HG02943 (cell line): ENCODE measurements at regions not wholly inside any gene's neighbourhood (a gene's known extent, or its start where the extent isn't known, plus 50 kb on each side); places are given as distances from the start of the nearest gene placed in this dataset.
"Not testable (repeated sequence)": the region's sequence is repeated elsewhere in the genome, so short reads cannot be mapped to it uniquely, and the experiment has no call there.

Source experiments
- ATAC-seq: cut with Tn5 transposase; IDR thresholded peaks from one replicate; pipeline ENCODE4 v1.9.1; 2021; ENCODE audit warnings: mild to moderate bottlenecking, low read depth, moderate library complexity; ENCODE audit not compliant: unreplicated experiment

DNA sequence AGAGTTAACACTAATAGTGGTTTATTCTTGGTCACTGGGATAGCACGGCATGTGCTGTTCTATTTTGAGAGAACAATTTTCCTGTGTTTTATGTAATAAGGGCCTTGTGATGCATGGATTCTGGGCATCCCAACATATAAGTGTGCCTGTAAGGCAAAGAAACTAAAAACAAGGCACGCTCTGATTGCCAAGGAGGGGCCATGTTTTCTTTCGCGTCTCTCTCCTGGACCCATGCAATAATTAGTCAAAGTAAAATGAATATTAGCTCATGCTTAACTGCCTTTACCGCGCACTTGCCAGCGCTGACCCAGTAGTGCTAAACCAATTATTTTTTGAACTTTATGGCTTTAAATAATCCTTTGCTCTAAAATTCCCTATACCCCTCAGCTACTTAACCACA is 140.9 kb downstream of the PSAT1 start:
- ATAC-seq = no peak

DNA sequence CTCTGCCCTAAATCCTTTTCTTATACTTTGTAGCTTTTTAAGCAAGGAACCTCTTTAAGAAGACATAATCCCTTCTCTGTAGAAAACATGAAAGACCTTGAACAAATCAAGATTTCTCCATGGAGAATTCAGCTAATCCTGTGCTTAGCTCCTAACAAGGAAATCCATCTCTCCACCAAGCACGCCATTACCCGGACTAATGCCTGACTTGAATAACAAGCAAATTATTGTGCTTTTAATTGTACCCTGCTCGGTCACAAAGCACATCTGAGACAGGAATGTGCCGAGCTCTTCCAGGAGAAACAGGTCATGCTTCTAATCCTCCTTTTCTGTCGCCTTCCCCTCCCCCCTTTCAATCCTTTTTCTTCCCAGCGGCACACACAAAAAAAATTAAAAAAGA is 141.3 kb downstream of the PSAT1 start:
- no peak for ATAC-seq

DNA sequence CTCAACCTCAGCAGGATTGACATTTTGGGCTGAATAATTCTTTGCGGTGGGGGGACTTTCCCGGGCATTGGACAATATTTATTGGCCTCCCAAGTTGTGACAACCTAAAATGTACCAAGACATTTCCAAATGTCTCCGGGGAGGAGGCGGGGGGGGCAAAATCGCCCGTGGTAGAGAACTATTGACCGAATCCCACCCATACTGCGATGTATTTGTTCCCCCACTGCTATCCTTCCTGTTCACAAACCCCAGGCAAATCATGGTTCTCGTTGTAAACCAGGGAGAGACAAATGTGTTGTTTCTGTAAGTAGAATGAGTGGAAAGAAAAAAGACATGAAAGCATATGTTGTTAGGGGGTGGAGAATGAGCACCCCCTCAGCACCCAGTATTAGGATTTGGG is 141.9 kb downstream of the PSAT1 start:
- ATAC-seq = no peak

DNA sequence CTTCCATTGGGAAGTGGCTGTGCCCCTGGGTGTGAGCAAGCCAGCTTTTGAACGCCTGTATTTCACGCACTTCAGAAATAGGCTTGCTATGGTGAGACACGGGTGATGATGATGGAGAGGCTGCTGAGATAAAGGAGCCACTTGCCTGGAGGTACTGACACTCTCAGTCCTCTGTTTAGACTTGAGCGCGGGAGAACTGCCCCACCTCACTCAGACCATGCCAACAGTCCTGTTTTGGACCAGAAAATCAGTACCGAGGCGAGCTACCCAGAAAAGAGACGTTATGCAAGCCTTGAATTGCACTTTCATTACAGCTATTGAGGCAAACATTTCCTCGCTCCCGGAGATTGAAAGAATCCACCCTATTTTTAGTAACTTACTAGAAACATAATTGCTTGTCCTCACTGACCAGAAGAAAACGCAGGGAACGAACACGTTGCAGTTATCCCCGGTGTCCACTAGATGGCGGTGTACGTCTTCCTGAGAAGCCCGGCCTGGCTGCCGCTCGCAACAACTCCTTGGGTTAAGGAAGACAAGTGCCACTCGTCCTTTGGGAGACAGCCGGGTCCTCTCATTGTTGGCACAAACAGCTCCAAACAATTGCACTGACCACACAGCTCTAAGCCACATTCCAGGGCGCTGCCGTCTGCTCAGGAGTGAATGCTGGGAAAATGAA is 142.4 kb downstream of the PSAT1 start:
- peak; percentile 90 for ATAC-seq

DNA sequence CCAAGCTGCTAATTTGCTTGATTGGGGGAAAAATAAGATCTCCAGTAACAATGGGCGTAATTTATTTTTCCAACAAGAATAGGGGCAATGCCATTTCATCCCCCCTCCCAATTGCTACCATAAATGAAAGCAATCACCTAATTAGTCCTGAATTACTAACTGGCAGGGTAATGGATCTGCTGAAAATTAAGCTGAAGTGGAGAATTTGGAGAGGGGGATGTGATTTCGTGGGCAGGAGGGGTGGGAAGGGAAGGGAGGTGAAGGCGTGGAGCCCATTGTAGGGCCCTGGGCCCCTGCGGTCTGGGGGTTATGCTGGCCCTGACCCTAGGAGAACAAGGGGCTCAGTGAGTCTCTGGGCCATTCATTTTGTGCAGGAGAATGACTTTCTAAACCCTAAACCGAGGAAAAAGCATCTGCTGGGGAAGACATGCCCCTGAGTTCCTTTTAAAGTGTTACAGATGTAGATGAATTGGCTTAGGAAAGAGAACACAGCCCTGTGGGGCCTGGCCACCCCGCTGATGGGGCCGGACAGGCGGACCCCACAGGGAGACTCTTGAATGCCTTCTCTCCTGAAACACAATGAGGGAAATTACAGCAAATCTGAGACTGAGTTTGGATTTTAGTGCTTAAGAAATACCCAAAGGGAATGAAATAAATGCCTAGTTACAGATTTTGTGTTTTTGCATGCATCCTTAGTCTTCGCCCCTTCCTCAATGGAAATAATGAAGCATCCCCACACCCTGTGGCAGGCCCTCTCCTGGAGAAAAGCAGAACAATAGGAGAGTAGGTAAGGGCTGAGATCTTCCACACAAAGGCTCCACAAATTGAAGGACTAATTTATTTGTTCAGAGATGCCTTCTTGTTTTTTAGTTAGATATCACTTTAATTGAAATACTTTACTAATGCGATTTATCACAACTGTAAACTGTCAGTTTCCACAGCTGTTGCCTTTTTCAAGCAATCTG is 143.2 kb downstream of the PSAT1 start:
- ATAC-seq = no peak

DNA sequence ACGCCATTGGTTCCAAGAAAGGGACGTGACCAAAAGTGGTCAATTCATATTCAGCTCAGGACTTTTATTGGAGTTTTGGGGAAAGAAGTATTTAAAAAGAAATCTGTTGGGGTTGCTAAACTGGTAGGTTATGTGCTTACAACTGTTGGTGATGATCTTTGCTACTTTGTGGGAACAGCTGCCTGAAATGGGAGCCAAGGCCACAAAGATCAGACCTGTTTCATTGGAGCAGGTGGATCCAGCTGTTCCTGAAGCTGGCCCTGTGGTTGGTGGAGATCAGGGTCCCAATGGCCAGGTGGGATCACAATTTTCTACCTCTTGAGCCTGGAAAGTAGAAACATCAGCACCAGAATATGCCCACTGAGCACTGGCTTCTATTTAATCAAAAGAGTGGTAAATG is 144.5 kb downstream of the PSAT1 start:
- ATAC-seq = no peak

DNA sequence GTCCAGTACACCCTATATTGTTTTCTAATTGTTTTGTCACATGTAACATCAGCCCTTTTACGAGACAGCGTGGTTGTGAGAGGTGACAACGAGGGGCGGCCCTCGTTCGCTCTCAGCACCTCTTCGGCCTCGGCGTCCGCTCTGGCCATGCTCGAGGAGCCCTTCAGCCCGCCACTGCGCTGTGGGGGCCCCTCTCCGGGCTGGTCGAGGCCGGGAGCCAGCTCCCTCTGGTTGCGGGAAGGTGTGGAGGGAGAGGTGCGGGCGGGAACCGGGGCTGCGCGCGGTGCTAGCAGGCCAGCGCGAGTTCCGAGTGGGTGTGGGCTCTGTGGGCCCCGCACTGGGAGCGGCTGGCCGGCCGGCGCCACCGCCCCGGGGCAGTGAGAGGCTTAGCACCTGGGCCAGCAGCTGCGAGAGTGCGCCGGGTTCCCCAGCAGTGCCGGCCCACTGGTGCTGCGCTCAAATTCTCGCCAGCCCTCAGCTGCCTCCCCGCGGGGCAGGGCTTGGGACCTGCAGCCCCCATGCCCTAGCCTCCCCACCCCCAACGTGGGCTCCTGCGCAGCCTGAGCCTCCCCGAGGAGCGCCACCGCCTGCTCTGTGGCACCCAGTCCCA is 145.0 kb downstream of the PSAT1 start:
- no peak for ATAC-seq

DNA sequence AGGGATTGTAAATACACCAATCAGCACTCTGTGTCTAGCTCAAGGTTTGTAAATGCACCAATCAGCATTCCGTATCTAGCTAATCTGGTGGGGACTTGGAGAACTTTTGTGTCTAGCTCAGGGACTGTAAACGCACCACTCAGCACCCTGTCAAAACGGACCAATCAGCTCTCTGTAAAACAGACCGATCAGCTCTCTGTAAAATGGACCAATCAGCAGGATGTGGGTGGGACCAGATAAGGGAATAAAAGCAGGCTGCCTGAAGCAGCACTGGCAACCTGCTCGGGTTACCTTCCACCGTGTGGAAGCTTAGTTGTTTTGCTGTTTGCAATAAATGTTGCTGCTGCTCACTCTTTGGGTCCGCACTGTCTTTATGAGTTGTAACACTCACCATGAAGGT is 145.7 kb downstream of the PSAT1 start:
- not testable (repeated sequence) for ATAC-seq

DNA sequence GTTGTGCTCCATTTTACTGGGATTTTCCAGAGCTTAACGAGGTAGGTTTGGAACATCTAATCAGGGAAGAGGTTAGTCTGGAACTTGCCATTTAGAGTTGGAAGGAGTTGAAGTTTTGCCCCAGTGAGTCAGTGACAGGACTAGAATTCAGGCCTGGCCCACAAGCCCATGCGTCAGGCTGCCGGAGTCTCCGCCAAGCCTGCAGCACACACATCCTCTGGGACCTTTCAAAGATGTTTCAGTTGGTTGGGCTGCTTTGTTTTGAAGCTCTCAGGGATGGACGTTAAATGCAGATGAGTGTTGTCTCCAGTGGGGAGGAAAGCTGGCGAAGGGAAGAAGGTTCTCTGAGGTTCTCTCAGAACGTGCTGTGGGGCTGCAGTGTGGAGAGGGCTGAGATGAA is 147.0 kb downstream of the PSAT1 start:
- no peak for ATAC-seq

DNA sequence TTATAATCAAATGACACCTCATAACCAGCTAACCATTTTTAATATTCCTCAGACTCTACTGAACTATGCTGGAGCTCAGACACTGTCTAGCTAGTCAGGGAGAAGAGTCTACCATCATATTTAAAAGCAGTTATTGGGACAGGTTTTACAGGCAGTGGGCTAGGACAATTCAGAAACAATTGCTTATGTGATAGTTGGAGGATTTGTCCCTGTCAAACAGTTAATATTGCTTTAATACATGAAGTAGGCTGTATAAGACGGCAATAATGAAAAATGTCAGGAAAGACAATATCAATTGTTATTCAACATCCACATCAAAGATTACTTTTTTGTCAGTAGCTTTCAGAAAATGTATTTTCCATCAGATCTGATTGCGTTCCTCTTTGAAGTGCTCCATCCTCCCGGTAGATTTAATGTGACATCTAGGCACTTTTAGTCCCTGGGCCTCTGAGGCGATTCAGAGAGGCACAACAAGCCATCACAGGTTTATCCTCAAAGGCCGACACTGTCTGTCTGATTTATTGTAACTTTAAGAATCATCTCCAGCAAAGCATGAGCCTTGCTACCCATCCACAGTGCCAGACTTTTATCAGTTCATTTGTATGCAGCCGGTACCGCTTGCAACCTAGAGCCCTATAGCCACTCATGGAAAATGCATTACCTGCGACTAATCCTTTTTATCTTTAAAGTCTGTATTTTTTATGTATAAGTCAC is 152.2 kb downstream of the PSAT1 start:
- no peak for ATAC-seq

DNA sequence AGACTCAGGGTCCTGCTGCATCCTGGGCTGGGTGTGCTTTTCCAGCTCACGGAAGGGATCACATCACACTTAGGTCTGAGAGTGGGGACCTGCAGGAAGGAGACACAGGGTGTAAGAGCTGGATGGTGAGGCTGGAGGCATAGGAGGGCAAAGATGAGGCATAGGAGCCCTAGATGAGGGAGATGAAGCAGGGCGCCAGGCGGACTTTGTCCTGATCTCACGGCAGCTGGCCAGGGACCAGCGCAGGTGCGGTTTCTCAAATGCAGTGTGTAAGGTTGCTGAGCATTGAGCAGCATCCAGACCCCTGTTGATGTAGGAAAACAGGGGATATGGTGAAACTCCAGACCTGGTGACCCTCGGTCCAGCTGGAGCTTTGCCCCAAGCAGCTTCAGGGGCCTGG is 156.5 kb downstream of the PSAT1 start:
- ATAC-seq = no peak

DNA sequence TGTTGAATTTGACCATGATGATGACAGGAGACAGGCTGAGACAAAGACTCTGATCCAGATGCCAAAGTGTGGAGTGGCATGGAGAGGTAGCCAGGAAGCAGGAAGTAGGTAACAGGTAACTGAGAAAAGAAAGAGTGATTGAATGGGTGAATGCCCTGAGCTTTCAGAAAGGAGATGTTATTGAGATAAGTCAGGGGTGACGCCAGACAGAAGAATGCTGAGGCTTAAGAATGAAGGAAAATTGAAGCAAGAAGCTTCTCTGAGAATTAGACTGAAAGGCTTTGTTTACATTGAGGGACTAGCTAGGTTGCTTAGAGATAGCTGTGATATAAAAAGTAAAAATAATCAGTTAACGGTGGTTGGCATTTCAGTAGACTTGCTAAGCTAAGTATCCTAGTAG is 165.7 kb downstream of the PSAT1 start:
- no peak for ATAC-seq

DNA sequence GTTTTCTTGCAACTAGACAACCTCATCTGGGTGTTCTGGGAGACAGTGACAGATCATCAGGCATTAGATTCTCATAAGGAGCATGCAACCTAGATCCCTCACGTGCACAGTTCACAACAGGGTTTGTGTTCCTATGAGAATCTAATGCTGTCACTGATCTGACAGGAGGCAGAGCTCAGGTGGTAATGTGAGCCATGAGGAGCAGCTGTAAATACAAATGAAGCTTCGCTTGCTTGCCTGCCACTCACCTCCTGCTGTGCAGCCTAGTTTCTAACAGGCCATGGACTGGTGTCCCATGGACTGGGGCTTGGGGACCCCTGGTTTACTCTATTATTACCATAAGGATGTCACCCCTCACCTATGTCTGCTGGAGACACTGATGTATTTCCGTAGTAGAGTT is 166.8 kb downstream of the PSAT1 start:
- no peak for ATAC-seq

DNA sequence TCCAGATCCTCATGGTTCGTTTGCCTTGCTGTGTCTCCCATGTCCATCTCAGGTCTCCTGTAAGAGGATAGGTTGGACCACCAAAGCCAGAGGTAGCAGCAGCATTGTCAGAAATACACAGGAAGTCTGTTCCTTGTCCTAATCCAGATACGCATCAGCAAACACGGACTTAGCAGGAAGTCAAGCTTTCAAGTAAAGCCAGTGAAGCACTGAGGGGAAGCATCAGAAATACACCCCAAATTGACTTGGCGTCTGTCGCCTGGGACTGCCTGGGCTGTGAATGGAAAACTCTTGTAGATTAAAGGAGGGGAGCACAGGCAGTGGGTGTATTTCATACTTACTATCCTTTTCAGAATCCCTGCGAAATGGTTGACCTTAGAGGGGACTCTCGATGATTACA is 171.3 kb downstream of the PSAT1 start:
- no peak for ATAC-seq

DNA sequence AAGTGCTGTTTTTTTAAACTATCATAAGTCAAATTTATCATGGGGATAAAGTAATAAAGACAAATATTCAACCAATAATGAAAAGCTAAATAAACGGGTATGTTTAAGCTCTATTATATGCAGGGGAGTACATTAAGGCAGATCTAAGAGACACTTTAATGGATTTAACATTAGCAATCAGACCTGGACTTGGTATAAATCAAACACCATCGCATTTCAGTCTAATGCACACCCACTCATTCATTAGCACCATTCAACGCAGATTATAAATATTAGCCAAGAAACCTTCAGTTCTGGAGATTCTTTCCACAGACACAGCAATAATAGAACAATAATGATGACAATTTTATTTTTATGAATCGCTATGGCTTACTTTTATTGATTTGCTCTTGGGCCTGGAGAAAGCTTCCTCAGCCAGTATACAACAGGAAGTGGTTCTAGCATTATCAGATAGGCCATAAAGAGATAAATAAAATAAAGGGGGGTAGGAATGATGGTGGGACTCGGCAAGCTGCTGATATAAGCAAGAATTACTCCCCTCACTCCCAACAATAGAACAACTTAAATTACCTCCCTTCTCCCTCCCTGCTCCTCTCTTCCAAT is 172.2 kb downstream of the PSAT1 start:
- no peak for ATAC-seq

DNA sequence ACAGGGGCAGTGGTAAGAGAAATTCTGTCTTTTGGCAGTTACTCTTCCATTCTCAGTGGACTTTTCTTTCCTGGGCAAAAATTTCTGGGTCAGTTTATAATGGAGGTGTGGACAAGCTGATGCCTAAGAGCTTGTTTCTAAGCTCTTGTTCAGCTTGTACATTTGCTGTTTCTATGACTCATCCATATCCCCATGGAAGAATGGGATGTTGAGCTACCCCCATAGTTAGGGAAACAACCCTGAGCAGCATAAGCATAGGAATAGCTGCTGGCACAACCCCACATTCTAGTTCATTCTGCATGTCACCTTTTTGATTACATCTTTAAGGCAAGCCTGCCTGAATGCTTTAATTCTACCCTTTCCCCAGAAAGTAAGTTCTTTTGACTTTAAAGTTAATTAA is 173.3 kb downstream of the PSAT1 start:
- ATAC-seq = no peak

DNA sequence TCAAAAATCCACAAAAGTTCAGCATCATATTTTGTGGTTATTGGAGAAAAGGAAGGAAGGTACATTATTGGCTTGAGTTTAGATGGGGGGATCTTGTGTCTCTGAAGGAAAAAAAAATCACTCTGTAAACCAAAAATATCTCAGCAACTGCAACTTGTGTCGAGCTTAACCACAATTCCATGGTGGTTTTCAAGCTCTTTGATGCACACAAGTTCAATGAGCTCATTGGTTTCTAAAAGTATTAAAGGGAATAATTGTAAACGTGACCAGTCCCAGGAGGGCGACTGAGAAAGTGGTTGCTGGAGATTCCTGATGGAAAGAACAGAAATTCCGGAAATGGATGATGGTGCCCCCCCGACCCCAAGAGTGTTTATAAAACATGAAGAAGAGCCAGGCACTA is 173.8 kb downstream of the PSAT1 start:
- no peak for ATAC-seq

DNA sequence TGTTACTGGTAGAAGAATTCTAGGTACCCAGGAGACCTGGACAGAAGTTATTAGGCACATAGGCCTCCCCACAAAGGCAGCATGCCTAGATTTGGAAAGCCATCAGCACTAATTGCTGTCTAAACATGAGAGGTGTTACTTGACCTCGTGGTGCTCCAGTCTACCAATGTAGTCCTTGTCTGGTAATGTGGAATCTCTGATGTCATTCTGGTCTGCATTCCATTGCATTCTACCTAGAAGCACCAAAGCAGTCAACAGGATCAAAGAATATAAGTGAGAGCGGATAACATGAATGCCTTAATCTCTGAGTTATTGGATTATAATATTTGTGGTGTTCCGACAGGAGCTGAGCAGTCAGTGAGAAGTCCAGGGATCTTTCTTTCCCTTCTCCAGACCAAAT is 175.2 kb downstream of the PSAT1 start:
- no peak for ATAC-seq

DNA sequence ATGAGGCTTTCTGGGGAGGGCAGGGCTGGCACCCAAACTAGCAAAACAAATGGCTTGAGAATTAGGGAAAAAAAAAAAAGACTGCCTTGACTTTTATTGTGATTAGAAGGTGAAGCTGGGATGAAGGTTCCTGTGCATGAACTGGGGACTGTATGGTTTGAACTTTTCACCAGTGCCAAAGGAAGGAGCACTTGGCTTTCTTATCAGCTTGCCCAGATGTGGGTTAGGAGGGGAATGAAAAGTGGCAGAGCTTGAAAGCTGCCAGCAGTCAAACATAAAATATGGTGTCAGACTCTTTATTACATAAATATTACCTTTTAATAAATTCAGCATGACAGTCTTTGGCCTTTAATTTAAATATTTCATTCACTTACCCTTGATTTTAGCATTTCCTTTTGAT is 182.5 kb downstream of the PSAT1 start:
- no peak for ATAC-seq

DNA sequence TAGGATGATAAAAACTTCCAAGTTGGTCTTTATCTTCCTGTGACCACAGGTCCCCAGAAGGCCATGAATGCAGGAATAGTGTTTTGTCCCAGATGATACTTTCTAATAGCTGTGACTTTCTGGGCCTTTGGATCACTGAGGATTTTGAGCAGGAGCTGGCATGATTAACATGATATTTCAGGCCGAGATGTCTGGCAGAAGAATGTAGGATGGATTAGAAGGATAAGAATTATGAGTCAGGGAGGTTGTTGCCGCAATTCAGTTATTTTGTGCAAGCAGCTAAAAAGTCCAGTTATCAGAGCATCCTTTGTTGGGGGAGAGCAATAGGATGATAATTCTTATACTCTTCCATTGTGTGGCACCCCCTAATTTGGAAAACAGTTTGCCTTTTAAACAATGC is 189.7 kb downstream of the PSAT1 start:
- ATAC-seq = no peak

DNA sequence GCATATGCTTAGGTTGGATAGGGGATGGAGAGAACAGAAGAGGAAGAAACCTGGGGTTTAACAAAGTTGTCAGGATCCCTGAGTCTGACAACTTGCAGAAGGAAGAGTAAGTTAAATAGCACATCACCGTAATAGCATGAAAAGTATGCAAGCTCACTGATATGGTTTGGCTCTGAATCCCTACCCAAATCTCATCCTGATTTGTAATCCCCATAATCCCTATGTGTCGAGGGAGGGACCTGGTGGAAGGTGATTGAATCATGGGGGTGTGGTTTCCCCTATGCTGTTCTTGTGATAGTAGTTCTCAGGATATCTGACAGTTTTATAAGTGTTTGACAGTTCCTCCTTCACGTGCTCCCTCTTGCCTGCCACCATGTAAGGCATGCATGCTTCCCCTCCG is 193.3 kb downstream of the PSAT1 start:
- ATAC-seq = no peak
